ENCODE measurements at regions not wholly inside any gene's neighbourhood (a gene's known extent, or its start where the extent isn't known, plus 50 kb on each side); places are given as distances from the start of the nearest gene placed in this dataset.

DNA sequence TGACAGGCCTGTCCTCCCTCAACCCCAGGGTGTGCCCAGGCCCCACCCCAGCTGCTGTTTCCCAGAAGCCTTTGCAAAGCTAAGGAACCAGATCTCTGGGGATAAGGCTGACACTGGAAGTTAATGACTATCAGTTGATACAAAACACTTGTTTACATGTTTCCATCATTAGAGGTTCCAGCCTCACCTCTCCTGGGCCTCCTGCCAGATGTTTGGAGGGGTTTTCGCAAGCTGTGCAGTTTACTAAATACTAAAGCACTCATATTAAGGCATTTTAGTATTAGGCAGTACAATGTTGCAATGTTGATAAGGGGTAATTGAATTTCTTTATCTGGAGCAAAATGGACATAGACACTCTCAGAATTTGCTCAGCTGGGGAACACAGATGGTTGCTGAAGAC lies 218.7 kb downstream of the INSC start:
- Histone ChIP-seq H3K4me3 (replicated peaks in 1 of 2; ENCODE audit: low read depth in 1 of 2, low read length in 2 of 2) (no peak overlapping the region), H4K20me1 (ENCODE audit: insufficient read depth) (no peaks in the 10 kb centered on the region), H3K36me3 (ENCODE audit: control insufficient read depth in 1 of 2, insufficient read depth in 2 of 2, low read length in 2 of 2) (no peaks in the 10 kb centered on the region), H3K9me3 (ENCODE audit: control insufficient read depth in 1 of 2, insufficient read depth in 1 of 2, low read depth in 1 of 2, low read length in 2 of 2) (no peaks in the 10 kb centered on the region), H3K79me2 (ENCODE audit: insufficient read depth, low read length) (no peaks in the 10 kb centered on the region), H2AFZ (ENCODE audit: low read depth, low read length, poor library complexity, severe bottlenecking) (no peak overlapping the region), H3K9ac (ENCODE audit: low read length) (no peak overlapping the region), H3K27ac (ENCODE audit: low read depth, low read length) (no peak overlapping the region), H3K27me3 (ENCODE audit: insufficient read depth, low read length) (peaks cover 26% of the 10 kb centered on the region), H3K4me1 (ENCODE audit: control insufficient read depth in 1 of 2, insufficient read depth in 2 of 2, low read length in 2 of 2) (no peaks in the 10 kb centered on the region), H3K9me2 (ENCODE audit: insufficient read depth) (no peaks in the 10 kb centered on the region), H3K4me2 (ENCODE audit: low read length) (no peak overlapping the region)
- ChIA-PET RAD21 (ENCODE audit: low non-redundant PET in 1 of 2, low total read pairs in 2 of 2, uncharacterized antibody in 2 of 2, unreplicated experiment in 2 of 2) (no interaction called here), POLR2A (no interaction called here), CTCF (no interaction called here)
- intact Hi-C loops (cut with micrococcal nuclease), result no loop called here
- TF ChIP-seq SIN3A (IDR thresholded peaks at IDR 0.05; ENCODE audit: low read depth) (no peak), TCF7L2 (IDR thresholded peaks at IDR 0.05; ENCODE audit: borderline replicate concordance, extremely low read depth, insufficient read depth, insufficient read length) (no peak), ZFX (IDR thresholded peaks at IDR 0.05) (no peak), ZNF274 (IDR thresholded peaks at IDR 0.05; ENCODE audit: low read depth, low read length) (no peak), POLR2A (IDR thresholded peaks at IDR 0.05; ENCODE audit: borderline replicate concordance, extremely low read depth, insufficient read depth, insufficient read length) (no peak), RAD21 (IDR thresholded peaks at IDR 0.05; ENCODE audit: low read depth) (no peak), YY1 (IDR thresholded peaks at IDR 0.05; ENCODE audit: extremely low read depth, insufficient replicate concordance, low read depth, low read length) (no peak), EGR1 (IDR thresholded peaks at IDR 0.05; ENCODE audit: low read depth) (no peak), EZH2phosphoT487 (IDR thresholded peaks at IDR 0.05; ENCODE audit: borderline replicate concordance) (no peak), JUND (IDR thresholded peaks at IDR 0.05) (no peak), CBX3 (IDR thresholded peaks at IDR 0.05; ENCODE audit: low read depth) (no peak), FOSL1 (IDR thresholded peaks at IDR 0.05; ENCODE audit: low read depth) (no peak)
- TF ChIP-seq, protein P1, sequence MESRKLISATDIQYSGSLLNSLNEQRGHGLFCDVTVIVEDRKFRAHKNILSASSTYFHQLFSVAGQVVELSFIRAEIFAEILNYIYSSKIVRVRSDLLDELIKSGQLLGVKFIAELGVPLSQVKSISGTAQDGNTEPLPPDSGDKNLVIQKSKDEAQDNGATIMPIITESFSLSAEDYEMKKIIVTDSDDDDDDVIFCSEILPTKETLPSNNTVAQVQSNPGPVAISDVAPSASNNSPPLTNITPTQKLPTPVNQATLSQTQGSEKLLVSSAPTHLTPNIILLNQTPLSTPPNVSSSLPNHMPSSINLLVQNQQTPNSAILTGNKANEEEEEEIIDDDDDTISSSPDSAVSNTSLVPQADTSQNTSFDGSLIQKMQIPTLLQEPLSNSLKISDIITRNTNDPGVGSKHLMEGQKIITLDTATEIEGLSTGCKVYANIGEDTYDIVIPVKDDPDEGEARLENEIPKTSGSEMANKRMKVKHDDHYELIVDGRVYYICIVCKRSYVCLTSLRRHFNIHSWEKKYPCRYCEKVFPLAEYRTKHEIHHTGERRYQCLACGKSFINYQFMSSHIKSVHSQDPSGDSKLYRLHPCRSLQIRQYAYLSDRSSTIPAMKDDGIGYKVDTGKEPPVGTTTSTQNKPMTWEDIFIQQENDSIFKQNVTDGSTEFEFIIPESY (IDR thresholded peaks at IDR 0.05; ENCODE audit: extremely low read depth, insufficient replicate concordance, low read length), result no peak
- TF ChIP-seq, protein P2, sequence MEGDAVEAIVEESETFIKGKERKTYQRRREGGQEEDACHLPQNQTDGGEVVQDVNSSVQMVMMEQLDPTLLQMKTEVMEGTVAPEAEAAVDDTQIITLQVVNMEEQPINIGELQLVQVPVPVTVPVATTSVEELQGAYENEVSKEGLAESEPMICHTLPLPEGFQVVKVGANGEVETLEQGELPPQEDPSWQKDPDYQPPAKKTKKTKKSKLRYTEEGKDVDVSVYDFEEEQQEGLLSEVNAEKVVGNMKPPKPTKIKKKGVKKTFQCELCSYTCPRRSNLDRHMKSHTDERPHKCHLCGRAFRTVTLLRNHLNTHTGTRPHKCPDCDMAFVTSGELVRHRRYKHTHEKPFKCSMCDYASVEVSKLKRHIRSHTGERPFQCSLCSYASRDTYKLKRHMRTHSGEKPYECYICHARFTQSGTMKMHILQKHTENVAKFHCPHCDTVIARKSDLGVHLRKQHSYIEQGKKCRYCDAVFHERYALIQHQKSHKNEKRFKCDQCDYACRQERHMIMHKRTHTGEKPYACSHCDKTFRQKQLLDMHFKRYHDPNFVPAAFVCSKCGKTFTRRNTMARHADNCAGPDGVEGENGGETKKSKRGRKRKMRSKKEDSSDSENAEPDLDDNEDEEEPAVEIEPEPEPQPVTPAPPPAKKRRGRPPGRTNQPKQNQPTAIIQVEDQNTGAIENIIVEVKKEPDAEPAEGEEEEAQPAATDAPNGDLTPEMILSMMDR (IDR thresholded peaks at IDR 0.05 in 2 of 3, conservative IDR thresholded peaks at IDR 0.05 in 1 of 3; ENCODE audit: borderline replicate concordance in 1 of 3, insufficient read depth in 1 of 3, low read depth in 2 of 3, low read length in 2 of 3), result no peak
- ATAC-seq (no peak), DNase-seq (ENCODE audit: low read depth, low spot score) (no peak)
- BruUV-seq (replicated peaks), result no TSS peak

Measured in HCT116 (cell line).